22Rv1 (cell line): ENCODE measurements at regions not wholly inside any gene's neighbourhood (a gene's known extent, or its start where the extent isn't known, plus 50 kb on each side); places are given as distances from the start of the nearest gene placed in this dataset.

Experiments used
- CTCF ChIP-seq: fragments of 450-650 bp; IDR thresholded peaks from 2 replicates; pipeline ENCODE4 v1.5.1; 2017; ENCODE audit warnings: mild to moderate bottlenecking
- ZFX ChIP-seq: fragments of 450-650 bp; IDR thresholded peaks from 2 replicates; pipeline ENCODE4 v1.6.1; 2017; ENCODE audit warnings: antibody characterized with exemption, borderline replicate concordance

GRCh38 chr5:74152136-74152535 is 488.4 kb downstream of the ENC1 start:
- TF ChIP-seq CTCF (no peak), ZFX (no peak)
